NB4 (cell line): ENCODE measurements at regions not wholly inside any gene's neighbourhood (a gene's known extent, or its start where the extent isn't known, plus 50 kb on each side); places are given as distances from the start of the nearest gene placed in this dataset.

Experiments
- DNase-seq: peaks from one replicate; pipeline ENCODE4 v3.0.0; 2010; ENCODE audit warnings: low read depth
- H3K4me3 ChIP-seq: one replicate; pipeline ENCODE4 v1.5.1; 2011; ENCODE audit warnings: mild to moderate bottlenecking, low read depth, low read length, moderate library complexity
- MYC ChIP-seq: IDR thresholded peaks from 2 replicates; pipeline ENCODE4 v1.6.1; 2011; ENCODE audit warnings: low read depth, low read length
- POLR2A ChIP-seq: IDR thresholded peaks from 2 replicates; pipeline ENCODE4 v1.6.1; 2011; ENCODE audit warnings: mild to moderate bottlenecking; ENCODE audit not compliant: insufficient read length; ENCODE audit errors: extremely low read depth
- TF ChIP-seq, protein P1 (sequence below): IDR thresholded peaks from one replicate; pipeline ENCODE4 v1.5.1; 2012; ENCODE audit warnings: low read depth, low read length
- TF ChIP-seq, protein P2 (sequence below): IDR thresholded peaks from 2 replicates; pipeline ENCODE4 v1.6.1; 2011; ENCODE audit warnings: low read depth, low read length

DNA sequence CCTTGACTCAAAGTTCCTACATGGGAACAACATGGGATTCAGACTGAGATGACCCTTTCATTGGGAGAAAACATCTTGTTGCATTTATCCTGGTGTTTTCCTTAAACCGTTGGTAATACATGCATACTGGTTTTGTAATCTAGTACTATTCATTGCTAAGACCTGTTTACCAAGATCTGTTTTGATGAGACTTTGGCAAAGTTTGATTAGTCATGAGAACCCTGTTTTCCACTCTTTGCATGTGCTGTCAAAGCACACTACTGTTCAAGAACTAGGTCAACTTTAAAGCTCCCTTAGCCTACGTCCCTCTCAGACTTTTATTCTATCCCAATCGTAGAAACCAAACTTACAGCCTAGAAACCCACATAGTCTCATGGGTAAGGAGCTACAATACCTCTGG lies 650.9 kb downstream of the GATA3 start:
- H3K4me3 ChIP-seq, result no peak overlapping the region
- no peak for DNase-seq
- TF ChIP-seq, protein P1, sequence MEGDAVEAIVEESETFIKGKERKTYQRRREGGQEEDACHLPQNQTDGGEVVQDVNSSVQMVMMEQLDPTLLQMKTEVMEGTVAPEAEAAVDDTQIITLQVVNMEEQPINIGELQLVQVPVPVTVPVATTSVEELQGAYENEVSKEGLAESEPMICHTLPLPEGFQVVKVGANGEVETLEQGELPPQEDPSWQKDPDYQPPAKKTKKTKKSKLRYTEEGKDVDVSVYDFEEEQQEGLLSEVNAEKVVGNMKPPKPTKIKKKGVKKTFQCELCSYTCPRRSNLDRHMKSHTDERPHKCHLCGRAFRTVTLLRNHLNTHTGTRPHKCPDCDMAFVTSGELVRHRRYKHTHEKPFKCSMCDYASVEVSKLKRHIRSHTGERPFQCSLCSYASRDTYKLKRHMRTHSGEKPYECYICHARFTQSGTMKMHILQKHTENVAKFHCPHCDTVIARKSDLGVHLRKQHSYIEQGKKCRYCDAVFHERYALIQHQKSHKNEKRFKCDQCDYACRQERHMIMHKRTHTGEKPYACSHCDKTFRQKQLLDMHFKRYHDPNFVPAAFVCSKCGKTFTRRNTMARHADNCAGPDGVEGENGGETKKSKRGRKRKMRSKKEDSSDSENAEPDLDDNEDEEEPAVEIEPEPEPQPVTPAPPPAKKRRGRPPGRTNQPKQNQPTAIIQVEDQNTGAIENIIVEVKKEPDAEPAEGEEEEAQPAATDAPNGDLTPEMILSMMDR, result no peak
- no peak for TF ChIP-seq POLR2A
- TF ChIP-seq MYC, result no peak
- TF ChIP-seq, protein P2, sequence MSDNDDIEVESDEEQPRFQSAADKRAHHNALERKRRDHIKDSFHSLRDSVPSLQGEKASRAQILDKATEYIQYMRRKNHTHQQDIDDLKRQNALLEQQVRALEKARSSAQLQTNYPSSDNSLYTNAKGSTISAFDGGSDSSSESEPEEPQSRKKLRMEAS, result no peak

DNA sequence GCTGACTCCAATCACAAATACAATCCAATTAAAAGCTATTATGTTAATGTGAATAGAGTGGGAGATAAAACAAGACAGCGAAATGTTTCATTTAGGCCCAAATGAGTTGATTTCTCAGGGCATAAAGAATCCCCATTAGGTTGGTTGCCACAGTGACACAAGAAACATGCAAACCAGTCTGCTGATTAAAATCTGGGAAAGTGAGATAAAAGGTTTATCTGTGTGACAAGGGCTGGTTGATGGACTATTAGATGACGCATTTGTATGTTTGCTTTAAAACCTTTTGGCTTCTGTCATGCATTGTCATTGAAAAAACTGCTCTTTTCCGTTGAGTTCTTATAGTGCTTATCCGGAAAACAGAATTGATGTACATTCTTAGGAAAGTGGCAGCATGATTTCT lies 658.2 kb downstream of the GATA3 start:
- DNase-seq, result no peak
- TF ChIP-seq, protein P2, result no peak
- TF ChIP-seq, protein P1, result no peak
- TF ChIP-seq POLR2A (no peak), MYC (no peak)
- H3K4me3 ChIP-seq, result no peak overlapping the region

DNA sequence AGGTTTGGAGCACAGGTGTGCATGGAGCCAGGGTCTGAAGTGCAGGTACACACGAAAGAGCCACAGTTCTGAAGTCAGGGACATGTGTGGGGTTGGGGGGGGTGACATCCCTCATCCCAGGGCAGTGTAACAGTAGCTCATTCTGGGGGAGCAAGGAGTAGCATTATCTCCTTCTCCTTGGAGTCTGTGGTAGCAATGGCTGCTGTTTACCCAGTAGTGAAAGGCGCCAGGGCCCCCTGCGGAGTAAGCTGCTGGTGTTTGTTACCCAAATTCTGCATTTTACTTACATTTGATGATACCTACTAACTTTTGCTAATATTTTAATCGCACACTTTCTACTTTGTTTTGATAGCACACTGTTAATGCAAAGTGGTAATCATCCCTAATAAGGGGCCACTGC lies 665.5 kb downstream of the GATA3 start:
- TF ChIP-seq, protein P2, result no peak
- TF ChIP-seq, protein P1, result no peak
- TF ChIP-seq MYC (no peak), POLR2A (no peak)
- no peak overlapping the region for H3K4me3 ChIP-seq
- DNase-seq, result no peak

DNA sequence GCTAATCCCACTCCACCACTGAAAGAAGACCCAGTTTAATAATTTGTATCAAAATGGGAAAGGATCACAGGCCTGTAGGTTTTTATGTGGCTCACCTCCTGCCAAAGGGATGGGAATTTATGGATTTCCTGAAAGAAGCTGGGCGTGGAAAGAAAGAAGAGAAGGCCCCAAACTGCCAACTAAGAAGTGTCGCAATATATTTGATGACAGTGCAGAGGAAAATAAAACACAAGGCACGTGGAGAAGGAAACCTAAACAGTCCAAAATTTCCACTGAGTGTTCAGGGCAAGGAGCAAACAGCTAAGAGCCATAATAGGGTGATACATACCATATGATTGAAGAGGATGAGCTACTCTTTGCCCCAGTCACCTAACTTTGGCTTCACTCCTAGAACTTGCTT lies 667.2 kb downstream of the GATA3 start:
- H3K4me3 ChIP-seq, result no peak overlapping the region
- DNase-seq, result no peak
- TF ChIP-seq, protein P1, result no peak
- TF ChIP-seq POLR2A (no peak), MYC (no peak)
- TF ChIP-seq, protein P2, result no peak

DNA sequence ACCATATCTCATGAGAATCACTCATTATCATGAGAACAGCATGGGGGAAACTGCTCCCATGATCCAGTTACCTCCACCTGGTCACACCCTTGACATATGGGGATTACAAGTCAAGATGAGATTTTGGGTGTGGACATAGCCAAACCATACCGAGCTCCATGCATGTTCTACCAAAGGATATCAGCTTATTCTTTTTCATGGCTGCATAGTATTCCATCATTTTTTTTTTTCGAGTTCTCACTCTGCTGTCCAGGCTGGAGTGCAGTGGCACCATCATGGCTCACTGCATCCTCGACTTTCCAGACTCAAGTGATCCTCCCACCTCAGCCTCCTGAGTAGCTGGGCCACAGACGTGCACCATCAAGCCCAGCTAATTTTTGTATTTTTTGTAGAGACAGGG lies 668.3 kb downstream of the GATA3 start:
- no peak overlapping the region for H3K4me3 ChIP-seq
- no peak for DNase-seq
- no peak for TF ChIP-seq MYC
- TF ChIP-seq, protein P2, result no peak

DNA sequence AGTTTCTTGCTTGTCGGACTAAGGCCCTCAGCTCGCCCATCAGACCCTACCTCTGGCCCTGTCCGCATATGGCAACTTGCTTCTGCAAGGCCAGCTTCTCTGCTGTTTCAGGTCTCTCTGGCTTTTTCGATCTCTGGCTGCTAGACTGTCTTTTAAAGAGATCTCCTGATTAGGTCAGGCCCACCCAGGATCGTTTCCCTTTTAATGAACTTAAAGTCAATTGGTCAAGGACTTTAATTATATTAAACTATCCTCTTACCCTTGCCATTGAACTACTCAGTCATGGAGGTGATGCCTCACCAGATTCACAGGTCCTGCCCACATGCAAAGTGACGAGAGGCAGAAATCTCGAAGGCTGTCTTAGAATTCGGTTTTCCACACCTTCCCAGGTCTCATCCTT lies 670.9 kb downstream of the GATA3 start:
- TF ChIP-seq, protein P1, result no peak
- TF ChIP-seq, protein P2, result no peak
- TF ChIP-seq MYC (no peak), POLR2A (no peak)
- no peak overlapping the region for H3K4me3 ChIP-seq
- DNase-seq, result no peak
